ENCODE measurements at regions not wholly inside any gene's neighbourhood (a gene's known extent, or its start where the extent isn't known, plus 50 kb on each side); places are given as distances from the start of the nearest gene placed in this dataset.
"Not testable (repeated sequence)": the region's sequence is repeated elsewhere in the genome, so short reads cannot be mapped to it uniquely, and the experiment has no call there.

GRCh38 chr13:73647417-73647816 lies 486.8 kb downstream of the KLF12 start:
- no peak for DNase-seq (ENCODE audit: extremely low read depth in 1 of 11, low read depth in 9 of 11, low spot score in 4 of 11)

GRCh38 chr13:73640476-73641179 lies 493.6 kb downstream of the KLF12 start:
- not testable (repeated sequence) for DNase-seq (ENCODE audit: extremely low read depth in 1 of 11, low read depth in 9 of 11, low spot score in 4 of 11)

- no peak for DNase-seq (ENCODE audit: extremely low read depth in 1 of 11, low read depth in 9 of 11, low spot score in 4 of 11)
Measured at GRCh38 chr13:73635166-73635787, 498.9 kb downstream of the KLF12 start.

GRCh38 chr13:73633817-73634460 lies 500.3 kb downstream of the KLF12 start:
- peak in 3 of 11 donors; percentile 8 to 25 (median 19) for DNase-seq (ENCODE audit: extremely low read depth in 1 of 11, low read depth in 9 of 11, low spot score in 4 of 11)

- no peak for DNase-seq (ENCODE audit: extremely low read depth in 1 of 11, low read depth in 9 of 11, low spot score in 4 of 11)
Measured at GRCh38 chr13:73631411-73631810, 502.8 kb downstream of the KLF12 start.

GRCh38 chr13:73625562-73626339 lies 508.5 kb downstream of the KLF12 start:
- no peak for DNase-seq (ENCODE audit: extremely low read depth in 1 of 11, low read depth in 9 of 11, low spot score in 4 of 11)

- no peak for DNase-seq (ENCODE audit: extremely low read depth in 1 of 11, low read depth in 9 of 11, low spot score in 4 of 11)
Measured at GRCh38 chr13:73623281-73623680, 510.9 kb downstream of the KLF12 start.

- DNase-seq (ENCODE audit: extremely low read depth in 1 of 11, low read depth in 9 of 11, low spot score in 4 of 11) = no peak
Measured at GRCh38 chr13:73622381-73622780, 511.8 kb downstream of the KLF12 start.

GRCh38 chr13:73618275-73618865 lies 515.8 kb downstream of the KLF12 start:
- DNase-seq (ENCODE audit: extremely low read depth in 1 of 11, low read depth in 9 of 11, low spot score in 4 of 11) = peak in 7 of 11 donors; percentile 20 to 51 (median 29)

GRCh38 chr13:73616861-73617260 lies 517.3 kb downstream of the KLF12 start:
- DNase-seq (ENCODE audit: extremely low read depth in 1 of 11, low read depth in 9 of 11, low spot score in 4 of 11) = no peak

GRCh38 chr13:73610799-73611592 lies 523.2 kb downstream of the KLF12 start:
- DNase-seq (ENCODE audit: extremely low read depth in 1 of 11, low read depth in 9 of 11, low spot score in 4 of 11) = no peak

- peak in 2 of 11 donors; percentile 3 to 19 for DNase-seq (ENCODE audit: extremely low read depth in 1 of 11, low read depth in 9 of 11, low spot score in 4 of 11)
Measured at GRCh38 chr13:73608711-73609485, 525.3 kb downstream of the KLF12 start.

- no peak for DNase-seq (ENCODE audit: extremely low read depth in 1 of 11, low read depth in 9 of 11, low spot score in 4 of 11)
Measured at GRCh38 chr13:73608157-73608516, 526.1 kb downstream of the KLF12 start.

- DNase-seq (ENCODE audit: extremely low read depth in 1 of 11, low read depth in 9 of 11, low spot score in 4 of 11) = no peak
Measured at GRCh38 chr13:73607489-73608156, 526.6 kb downstream of the KLF12 start.

- no peak for DNase-seq (ENCODE audit: extremely low read depth in 1 of 11, low read depth in 9 of 11, low spot score in 4 of 11)
Measured at GRCh38 chr13:73603646-73604045, 530.6 kb downstream of the KLF12 start.

GRCh38 chr13:73602295-73602694 lies 531.9 kb downstream of the KLF12 start:
- DNase-seq (ENCODE audit: extremely low read depth in 1 of 11, low read depth in 9 of 11, low spot score in 4 of 11) = no peak

- DNase-seq (ENCODE audit: extremely low read depth in 1 of 11, low read depth in 9 of 11, low spot score in 4 of 11) = no peak
Measured at GRCh38 chr13:73601708-73602107, 532.5 kb downstream of the KLF12 start.

Measured in renal cortex interstitium (tissue), 11 donors.